Stimulated activated naive CD8-positive, alpha-beta T cell treated with anti-CD3 and anti-CD28 coated beads, Interleukin-15, Interleukin-2, amounts not matched to agents 100 ng/mL and 50 ng/mL, for 24 hours (primary cell): ENCODE measurements at regions not wholly inside any gene's neighbourhood (a gene's known extent, or its start where the extent isn't known, plus 50 kb on each side); places are given as distances from the start of the nearest gene placed in this dataset.
"Not testable (repeated sequence)": the region's sequence is repeated elsewhere in the genome, so short reads cannot be mapped to it uniquely, and the experiment has no call there.

Experiments
- H3K27ac Mint-ChIP-seq: one replicate; pipeline ENCODE4 v1.8.0; 2021; ENCODE audit warnings: mild to moderate bottlenecking, mixed read lengths
- H3K27me3 Mint-ChIP-seq: one replicate; pipeline ENCODE4 v1.8.0; 2021; ENCODE audit warnings: mixed read lengths
- H3K36me3 Mint-ChIP-seq: one replicate; pipeline ENCODE4 v1.8.0; 2021; ENCODE audit warnings: low read depth, mixed read lengths
- H3K4me1 Mint-ChIP-seq: one replicate; pipeline ENCODE4 v1.8.0; 2021; ENCODE audit warnings: low read depth, mixed read lengths
- H3K4me3 Mint-ChIP-seq: one replicate; pipeline ENCODE4 v1.8.0; 2021; ENCODE audit warnings: mild to moderate bottlenecking, mixed read lengths
- H3K9me3 Mint-ChIP-seq: one replicate; pipeline ENCODE4 v1.8.0; 2021; ENCODE audit warnings: mixed read lengths

DNA sequence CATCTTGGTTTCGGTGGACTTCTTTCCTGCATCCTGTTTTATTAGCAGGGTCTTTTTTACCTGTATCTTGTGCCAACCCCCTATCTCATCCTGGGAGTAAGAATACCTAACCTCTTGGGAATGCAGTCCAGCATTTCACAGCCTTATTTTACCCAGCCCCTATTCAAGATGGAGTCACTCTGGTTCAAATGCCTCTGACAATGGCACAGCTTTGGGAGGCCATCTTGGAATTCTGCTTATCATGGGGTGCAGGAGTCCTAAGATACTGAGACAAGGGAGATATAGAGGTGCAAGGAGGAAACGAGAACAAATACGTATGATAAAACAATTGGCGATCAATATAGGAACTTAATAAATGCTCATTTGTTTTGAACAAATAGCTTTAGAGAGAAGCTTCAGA, 1682.2 kb upstream of the AGA start:
- no peak overlapping the region for H3K4me3 Mint-ChIP-seq
- no peaks in the 10 kb centered on the region for H3K36me3 Mint-ChIP-seq
- no peak overlapping the region for H3K27ac Mint-ChIP-seq
- no peaks in the 10 kb centered on the region for H3K4me1 Mint-ChIP-seq
- H3K9me3 Mint-ChIP-seq = peaks cover 14% of the 10 kb centered on the region
- H3K27me3 Mint-ChIP-seq = no peaks in the 10 kb centered on the region

DNA sequence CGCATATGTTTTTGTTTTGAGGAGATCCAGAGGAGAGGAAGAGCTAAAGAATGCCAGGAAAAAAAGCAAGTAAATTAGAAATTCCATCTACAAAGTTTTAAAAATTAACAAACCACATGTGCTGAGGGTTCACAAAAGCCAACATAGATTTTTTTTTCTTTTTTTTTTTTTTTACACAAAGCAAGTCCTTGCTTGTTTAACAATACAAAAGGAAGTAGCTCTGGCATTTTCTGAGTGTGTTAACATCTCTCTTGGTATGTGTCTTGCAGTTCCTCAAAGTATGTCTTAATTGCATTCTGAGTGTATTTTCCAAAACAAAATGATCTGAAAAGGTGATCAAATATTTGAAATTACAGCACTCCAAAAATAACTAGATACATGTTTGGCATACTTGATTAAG, 1682.7 kb upstream of the AGA start:
- no peaks in the 10 kb centered on the region for H3K4me1 Mint-ChIP-seq
- no peaks in the 10 kb centered on the region for H3K27me3 Mint-ChIP-seq
- H3K27ac Mint-ChIP-seq = no peak overlapping the region
- H3K4me3 Mint-ChIP-seq = no peak overlapping the region
- no peaks in the 10 kb centered on the region for H3K36me3 Mint-ChIP-seq
- H3K9me3 Mint-ChIP-seq = peaks cover 17% of the 10 kb centered on the region

DNA sequence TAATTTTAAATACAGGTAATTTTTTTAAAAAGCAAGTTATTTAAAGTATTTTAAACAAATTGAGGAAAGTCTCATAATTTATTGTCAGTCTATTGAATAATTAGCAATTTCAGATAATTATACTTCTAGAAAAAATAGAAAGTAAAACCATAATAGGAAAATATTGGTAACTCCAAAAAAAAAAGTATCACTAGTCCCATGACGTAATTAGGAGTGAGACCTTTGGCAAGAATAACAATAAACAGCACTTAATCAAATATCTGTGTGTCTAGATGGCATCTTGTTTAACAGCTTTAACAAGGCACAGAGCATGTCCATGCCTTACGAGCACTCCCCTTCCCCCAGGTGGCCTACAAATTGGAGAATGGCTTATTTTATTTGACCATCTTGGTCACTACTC, 1683.6 kb upstream of the AGA start:
- Mint-ChIP-seq H3K36me3 (no peaks in the 10 kb centered on the region), H3K27me3 (no peaks in the 10 kb centered on the region)

DNA sequence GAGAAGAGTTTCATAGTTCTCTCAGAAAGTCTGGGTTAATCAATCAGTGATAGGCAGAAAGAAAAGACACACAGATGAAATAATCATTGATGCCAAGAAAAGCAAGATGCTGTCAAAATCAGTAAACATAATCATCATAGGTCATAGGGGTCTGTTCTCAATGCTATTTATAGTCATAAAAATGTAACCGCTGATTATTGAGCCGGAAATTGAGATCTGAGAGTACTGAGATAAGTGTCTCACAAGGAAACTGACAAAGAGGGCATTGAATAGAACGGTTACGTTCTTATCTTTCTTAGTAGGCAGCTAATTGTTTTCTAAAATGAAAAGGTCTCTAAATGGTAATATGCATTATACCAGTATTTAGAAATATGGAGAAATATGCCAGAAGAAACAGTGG, 1686.1 kb upstream of the AGA start:
- H3K9me3 Mint-ChIP-seq = peaks cover 24% of the 10 kb centered on the region
- H3K27ac Mint-ChIP-seq = no peak overlapping the region
- no peak overlapping the region for H3K4me3 Mint-ChIP-seq
- no peaks in the 10 kb centered on the region for H3K27me3 Mint-ChIP-seq
- no peaks in the 10 kb centered on the region for H3K36me3 Mint-ChIP-seq
- H3K4me1 Mint-ChIP-seq = no peaks in the 10 kb centered on the region

More for the DNA sequence above, 1683.6 kb upstream of the AGA start:
- Mint-ChIP-seq H3K4me3 (no peak overlapping the region), H3K9me3 (peaks cover 20% of the 10 kb centered on the region), H3K4me1 (no peaks in the 10 kb centered on the region), H3K27ac (no peak overlapping the region)

DNA sequence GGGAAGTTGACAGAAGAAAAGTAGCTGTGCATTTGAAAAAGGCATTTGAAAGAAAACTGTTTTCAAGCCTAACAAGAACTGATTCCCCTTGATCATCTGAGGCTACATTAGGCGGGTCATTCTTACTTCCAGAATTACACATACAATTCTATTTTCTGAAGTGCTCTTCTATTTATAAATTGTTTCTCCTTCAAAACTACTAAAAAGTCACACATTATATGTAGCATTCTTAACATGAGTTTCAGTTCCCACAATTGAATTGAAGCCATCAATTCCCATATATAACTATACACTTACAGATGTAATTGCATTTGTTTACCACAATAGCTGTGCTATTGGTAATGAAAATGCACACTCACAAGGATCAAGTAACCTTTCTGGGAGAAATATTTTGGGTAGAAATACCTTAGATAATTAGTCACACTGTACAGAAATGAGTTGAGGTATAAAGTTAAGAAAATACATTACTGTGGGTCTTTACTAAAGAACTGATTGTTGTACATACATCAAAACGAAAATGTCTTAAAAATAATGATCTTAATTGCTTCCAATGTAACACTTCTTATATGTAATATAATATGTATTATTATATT, 1688.0 kb upstream of the AGA start:
- H3K4me3 Mint-ChIP-seq = no peak overlapping the region
- H3K27me3 Mint-ChIP-seq = no peaks in the 10 kb centered on the region
- no peaks in the 10 kb centered on the region for H3K36me3 Mint-ChIP-seq
- H3K27ac Mint-ChIP-seq = no peak overlapping the region
- H3K4me1 Mint-ChIP-seq = no peaks in the 10 kb centered on the region
- peaks cover 18% of the 10 kb centered on the region for H3K9me3 Mint-ChIP-seq

DNA sequence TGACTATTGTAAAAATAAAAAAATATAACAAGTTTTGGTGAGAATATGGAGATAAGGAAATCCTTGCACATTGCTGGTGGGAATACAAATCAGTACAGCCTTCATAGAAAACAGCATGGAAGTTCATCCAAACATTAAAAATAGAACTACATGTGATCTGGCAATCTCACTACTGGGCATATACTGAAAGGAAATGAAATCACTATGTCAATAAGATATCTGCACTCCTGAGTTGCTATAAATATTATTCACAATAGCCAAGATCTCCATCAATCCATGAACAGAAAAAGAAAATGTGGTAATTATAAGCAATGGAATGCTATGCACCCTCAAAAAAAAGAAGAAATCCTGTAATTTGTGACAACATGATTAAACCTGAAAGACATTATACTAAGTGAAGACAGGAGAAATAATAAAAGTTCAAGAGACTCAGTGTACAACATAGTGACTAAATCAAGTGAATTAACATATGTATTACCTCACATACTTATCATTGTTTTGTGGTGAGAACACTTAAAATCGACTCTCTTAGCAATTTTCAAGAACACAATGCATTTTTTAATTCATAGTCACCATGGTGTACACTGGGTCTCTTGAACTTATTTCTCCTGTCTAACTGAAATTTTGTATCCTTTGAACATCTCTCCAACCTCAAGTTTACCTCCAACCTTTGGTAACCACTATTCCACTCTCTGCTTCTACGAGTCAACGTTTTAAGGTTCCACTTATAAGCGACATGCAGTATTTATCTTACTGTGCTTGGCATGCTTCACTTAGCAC, 1703.7 kb upstream of the AGA start:
- Mint-ChIP-seq H3K27ac (no peak overlapping the region), H3K4me1 (no peaks in the 10 kb centered on the region), H3K9me3 (peaks cover 15% of the 10 kb centered on the region), H3K4me3 (no peak overlapping the region), H3K27me3 (no peaks in the 10 kb centered on the region), H3K36me3 (no peaks in the 10 kb centered on the region)

DNA sequence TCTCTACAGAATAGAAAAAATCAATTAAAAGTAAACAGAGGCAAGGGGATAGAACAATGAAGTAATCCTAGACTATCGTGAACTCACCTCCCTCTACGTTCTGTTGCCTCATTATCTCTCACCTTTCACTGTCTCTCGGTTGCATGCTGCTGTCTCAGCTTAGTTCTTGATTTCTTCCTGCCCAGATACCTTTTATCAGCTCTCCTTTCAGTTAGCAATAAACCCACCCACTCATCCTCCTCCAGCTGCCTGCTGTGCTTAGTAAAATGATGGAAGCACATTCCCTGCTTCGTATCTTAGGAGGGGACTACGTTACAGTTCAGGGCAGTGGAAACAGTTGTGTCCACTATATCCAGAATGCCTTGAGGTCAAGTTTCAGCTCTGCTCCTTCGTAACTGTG, 1709.5 kb upstream of the AGA start:
- no peak overlapping the region for H3K4me3 Mint-ChIP-seq
- no peak overlapping the region for H3K27ac Mint-ChIP-seq
- H3K36me3 Mint-ChIP-seq = no peaks in the 10 kb centered on the region
- peaks cover 17% of the 10 kb centered on the region for H3K9me3 Mint-ChIP-seq
- no peaks in the 10 kb centered on the region for H3K4me1 Mint-ChIP-seq
- H3K27me3 Mint-ChIP-seq = no peaks in the 10 kb centered on the region

DNA sequence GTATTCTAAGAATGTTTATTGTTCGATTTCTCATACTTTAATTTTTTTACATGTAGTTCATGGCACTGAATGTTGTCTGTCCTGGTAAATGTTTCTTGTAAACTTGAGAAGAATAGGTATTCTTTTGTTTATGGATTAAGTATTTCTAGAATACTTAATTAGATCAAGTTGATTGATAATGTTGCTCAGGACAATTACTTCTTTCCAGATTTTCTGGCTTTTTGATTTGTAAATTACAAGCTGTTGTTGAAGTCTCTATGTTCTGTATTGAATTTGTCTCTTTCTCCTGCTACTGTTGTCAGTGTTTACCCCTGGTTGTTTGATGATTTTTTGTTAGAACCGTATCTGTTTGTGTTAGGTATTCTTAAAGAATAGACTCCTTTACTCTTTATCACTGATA, 1720.9 kb upstream of the AGA start:
- H3K27me3 Mint-ChIP-seq = no peaks in the 10 kb centered on the region
- H3K4me3 Mint-ChIP-seq = no peak overlapping the region
- H3K36me3 Mint-ChIP-seq = no peaks in the 10 kb centered on the region
- peaks cover 22% of the 10 kb centered on the region for H3K9me3 Mint-ChIP-seq
- H3K27ac Mint-ChIP-seq = no peak overlapping the region
- H3K4me1 Mint-ChIP-seq = no peaks in the 10 kb centered on the region

DNA sequence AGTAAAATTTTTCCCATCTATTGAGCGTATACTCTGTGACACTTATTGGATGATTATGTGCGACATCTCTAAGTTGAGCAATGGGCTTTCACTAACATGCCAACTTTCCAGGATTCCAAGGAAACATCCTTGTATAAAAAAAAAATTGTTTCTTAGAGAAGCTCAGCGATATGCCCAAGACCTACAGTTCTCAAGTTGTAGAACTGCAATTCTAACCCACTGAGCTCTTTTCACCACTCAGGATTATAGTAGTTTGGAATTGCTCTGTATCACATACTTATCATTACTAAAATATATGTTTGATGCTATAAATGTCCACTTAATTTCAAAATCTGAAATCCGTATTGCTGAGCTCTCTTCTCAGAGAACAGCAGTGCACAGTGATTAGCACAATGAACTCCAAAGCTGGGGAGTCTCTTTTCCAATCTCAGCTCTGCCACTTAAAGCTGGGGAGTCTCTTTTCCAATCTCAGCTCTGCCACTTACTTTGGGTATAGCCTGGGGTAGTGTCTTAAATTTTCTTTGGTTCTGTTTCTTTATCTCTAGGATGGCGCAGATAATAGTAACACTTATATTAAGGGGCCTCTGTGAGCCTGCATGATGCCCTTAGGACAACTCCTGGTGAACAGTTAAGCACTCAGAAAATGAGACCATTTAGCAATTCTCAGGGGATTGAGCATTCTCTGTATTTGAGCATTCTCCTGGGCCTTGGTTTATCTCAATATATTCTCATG, 1722.2 kb upstream of the AGA start:
- Mint-ChIP-seq H3K36me3 (no peaks in the 10 kb centered on the region), H3K27me3 (no peaks in the 10 kb centered on the region), H3K27ac (no peak overlapping the region), H3K9me3 (peaks cover 27% of the 10 kb centered on the region), H3K4me1 (no peaks in the 10 kb centered on the region), H3K4me3 (no peak overlapping the region)

DNA sequence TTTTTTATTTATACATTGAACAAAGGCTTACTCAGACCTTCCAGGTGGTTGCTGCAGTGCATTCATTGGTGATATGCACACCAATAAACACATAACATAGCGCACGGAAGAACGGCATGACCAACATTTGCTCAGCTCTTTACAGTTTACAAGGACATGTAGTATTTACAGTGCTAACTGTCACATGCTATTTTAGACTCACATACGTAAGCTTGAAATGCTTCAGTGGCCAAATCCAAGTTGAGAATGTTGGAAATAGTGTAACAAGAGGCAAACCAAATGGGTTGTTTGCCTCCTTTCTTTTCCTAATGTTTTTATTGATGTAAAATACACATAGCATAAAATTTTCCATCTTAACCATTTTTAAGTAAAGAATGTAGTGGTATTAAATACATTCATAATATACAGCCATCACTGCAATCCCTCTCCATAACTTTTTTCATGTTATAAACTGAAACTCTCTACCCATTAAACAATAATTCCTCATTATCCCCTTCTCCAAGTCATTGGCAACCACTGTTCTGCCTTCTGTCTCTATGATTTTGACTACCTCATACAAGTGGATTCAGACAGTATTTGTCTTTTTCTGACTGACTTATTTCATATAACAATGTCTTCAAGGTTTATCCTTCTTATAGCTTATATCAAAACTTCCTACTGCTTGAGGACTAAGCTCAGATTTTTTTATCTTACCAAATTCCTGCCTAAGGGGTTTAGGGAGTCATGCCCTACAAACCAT, 1722.9 kb upstream of the AGA start:
- H3K4me1 Mint-ChIP-seq = no peaks in the 10 kb centered on the region

DNA sequence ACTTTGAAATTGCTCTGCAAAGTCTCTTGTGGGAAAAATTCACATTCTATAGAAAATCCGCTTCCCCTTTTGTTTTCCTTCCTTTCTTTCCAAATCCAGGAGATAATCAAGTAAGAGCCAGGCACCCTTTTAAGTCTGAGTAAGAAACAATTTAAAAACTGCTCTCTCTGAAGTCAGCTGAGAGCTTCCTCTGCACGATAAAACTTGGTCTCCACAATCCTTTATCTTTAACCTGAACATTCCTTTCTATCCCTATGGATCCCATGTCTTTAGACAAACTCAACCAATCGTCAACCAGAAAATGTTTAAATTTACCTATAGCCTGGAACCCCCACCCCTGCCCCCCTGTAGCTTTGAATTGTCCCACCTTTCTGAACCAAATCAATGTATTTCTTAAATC, 1723.6 kb upstream of the AGA start:
- no peaks in the 10 kb centered on the region for H3K27me3 Mint-ChIP-seq
- no peaks in the 10 kb centered on the region for H3K4me1 Mint-ChIP-seq
- no peaks in the 10 kb centered on the region for H3K36me3 Mint-ChIP-seq
- H3K4me3 Mint-ChIP-seq = no peak overlapping the region
- H3K9me3 Mint-ChIP-seq = peaks cover 27% of the 10 kb centered on the region
- no peak overlapping the region for H3K27ac Mint-ChIP-seq

More for the DNA sequence above, 1722.9 kb upstream of the AGA start:
- Mint-ChIP-seq H3K36me3 (no peaks in the 10 kb centered on the region), H3K9me3 (peaks cover 27% of the 10 kb centered on the region), H3K27ac (no peak overlapping the region), H3K4me3 (no peak overlapping the region), H3K27me3 (no peaks in the 10 kb centered on the region)

DNA sequence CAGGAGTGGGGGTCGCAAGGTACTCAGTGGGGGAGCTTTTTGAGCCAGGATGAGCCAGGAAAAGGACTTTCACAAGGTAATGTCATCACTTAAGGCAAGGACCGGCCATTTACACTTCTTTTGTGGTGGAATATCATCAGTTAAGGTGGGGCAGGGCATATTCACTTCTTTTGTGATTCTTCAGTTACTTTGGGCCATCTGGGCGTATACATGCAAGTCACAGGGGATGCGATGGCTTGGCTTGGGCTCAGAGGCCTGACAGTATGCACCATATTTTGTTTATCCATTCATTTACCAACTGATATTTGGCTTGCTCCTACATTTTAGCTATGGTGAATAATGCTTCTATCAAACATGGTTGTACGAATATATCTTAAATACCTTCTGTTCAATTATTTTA, 1728.1 kb upstream of the AGA start:
- not testable (repeated sequence) for H3K4me3 Mint-ChIP-seq, H3K4me1 Mint-ChIP-seq, H3K27me3 Mint-ChIP-seq, H3K36me3 Mint-ChIP-seq, H3K27ac Mint-ChIP-seq
- peaks cover 27% of the 10 kb centered on the region for H3K9me3 Mint-ChIP-seq

DNA sequence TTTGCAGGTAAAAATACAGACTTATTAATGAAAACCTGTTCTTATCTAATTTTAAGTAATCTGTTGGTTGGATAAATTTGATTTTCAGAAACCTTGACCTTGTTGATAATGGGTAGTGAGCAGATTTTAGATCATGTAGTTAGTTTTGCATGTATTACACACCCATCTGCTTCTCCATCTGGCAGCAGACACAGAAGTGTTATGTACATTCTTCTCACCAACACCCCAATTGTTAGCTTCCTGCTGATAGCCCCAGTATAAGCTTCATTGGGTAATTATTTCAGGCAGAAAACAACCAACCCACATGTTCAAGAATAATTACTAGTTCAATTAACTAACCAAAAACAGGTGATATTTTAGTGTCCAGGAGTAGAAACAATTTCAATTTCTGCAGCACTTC, 1740.5 kb upstream of the AGA start:
- Mint-ChIP-seq H3K27ac (no peak overlapping the region), H3K27me3 (no peaks in the 10 kb centered on the region), H3K36me3 (no peaks in the 10 kb centered on the region), H3K4me3 (no peak overlapping the region), H3K9me3 (peaks cover 7% of the 10 kb centered on the region), H3K4me1 (no peaks in the 10 kb centered on the region)

DNA sequence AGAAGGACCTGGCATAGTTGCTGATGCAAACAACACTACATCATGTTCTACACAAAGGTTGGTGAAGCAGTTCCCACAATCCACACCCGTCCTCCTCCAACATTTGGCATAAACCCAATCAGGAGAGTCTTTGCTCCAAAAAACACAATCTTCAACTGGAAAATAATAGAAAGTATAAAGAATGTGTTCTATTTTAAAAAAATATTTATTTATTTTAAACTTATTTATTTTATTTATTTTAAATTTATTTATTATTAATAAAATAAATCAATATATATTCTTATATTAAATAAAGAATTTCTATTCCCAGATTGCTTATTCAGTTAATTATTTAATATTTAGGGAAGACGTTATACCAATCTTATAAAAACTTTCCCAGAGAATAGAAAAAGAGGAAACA, 1753.7 kb upstream of the AGA start:
- no peak overlapping the region for H3K27ac Mint-ChIP-seq
- H3K36me3 Mint-ChIP-seq = no peaks in the 10 kb centered on the region
- H3K4me1 Mint-ChIP-seq = no peaks in the 10 kb centered on the region
- no peaks in the 10 kb centered on the region for H3K27me3 Mint-ChIP-seq
- no peaks in the 10 kb centered on the region for H3K9me3 Mint-ChIP-seq
- no peak overlapping the region for H3K4me3 Mint-ChIP-seq

DNA sequence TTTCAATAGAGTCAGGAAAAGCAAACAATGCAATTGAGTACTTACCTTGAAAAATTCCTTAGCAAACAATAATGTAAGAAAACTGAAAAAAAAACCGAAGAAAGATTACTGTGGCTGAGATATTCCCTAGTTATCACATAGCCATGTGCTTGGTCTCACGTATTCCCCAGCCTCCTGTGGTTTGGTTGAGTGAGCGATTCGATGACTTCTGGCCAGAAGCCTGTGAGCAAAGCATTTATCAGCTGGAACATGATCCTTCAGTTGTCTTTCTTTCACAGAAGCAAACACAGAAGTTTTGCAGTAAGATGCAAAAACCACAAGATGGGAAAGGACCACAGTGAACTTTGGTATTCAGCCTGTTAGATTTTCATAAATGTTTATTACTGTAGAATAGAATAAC, 1754.3 kb upstream of the AGA start:
- H3K9me3 Mint-ChIP-seq = no peaks in the 10 kb centered on the region
- H3K27me3 Mint-ChIP-seq = no peaks in the 10 kb centered on the region
- no peak overlapping the region for H3K27ac Mint-ChIP-seq
- no peaks in the 10 kb centered on the region for H3K36me3 Mint-ChIP-seq
- H3K4me3 Mint-ChIP-seq = no peak overlapping the region
- no peaks in the 10 kb centered on the region for H3K4me1 Mint-ChIP-seq
